ENCODE measurements at regions not wholly inside any gene's neighbourhood (a gene's known extent, or its start where the extent isn't known, plus 50 kb on each side); places are given as distances from the start of the nearest gene placed in this dataset.
A peak's percentile ranks its signal among the peaks of the same experiment; 100 is the strongest.

- DNase-seq (ENCODE audit: low spot score) (no peak), ATAC-seq (no peak)
- no peaks in the 10 kb centered on the region for H3K9me3 Mint-ChIP-seq
- no peaks in the 10 kb centered on the region for H3K4me1 Mint-ChIP-seq (ENCODE audit: low read depth in 2 of 2)
- H3K27me3 Mint-ChIP-seq, result peaks cover 0 to 8% of the 10 kb centered on the region in 2 donors
- H3K36me3 Mint-ChIP-seq, result no peaks in the 10 kb centered on the region
- no peak overlapping the region for H3K27ac Mint-ChIP-seq
- H3K4me3 Mint-ChIP-seq, result no peak overlapping the region
Observed at GRCh38 chr9:84478996-84479395, 138.4 kb upstream of the SLC28A3 start.

- ATAC-seq, result no peak
- Mint-ChIP-seq H3K4me3 (no peak overlapping the region), H3K9me3 (no peaks in the 10 kb centered on the region), H3K27me3 (peaks cover 0 to 8% of the 10 kb centered on the region in 2 donors), H3K27ac (no peak overlapping the region), H3K36me3 (no peaks in the 10 kb centered on the region), H3K4me1 (ENCODE audit: low read depth in 2 of 2) (no peaks in the 10 kb centered on the region)
- DNase-seq (ENCODE audit: low spot score), result no peak
Observed at GRCh38 chr9:84480071-84480470, 139.5 kb upstream of the SLC28A3 start.

DNA sequence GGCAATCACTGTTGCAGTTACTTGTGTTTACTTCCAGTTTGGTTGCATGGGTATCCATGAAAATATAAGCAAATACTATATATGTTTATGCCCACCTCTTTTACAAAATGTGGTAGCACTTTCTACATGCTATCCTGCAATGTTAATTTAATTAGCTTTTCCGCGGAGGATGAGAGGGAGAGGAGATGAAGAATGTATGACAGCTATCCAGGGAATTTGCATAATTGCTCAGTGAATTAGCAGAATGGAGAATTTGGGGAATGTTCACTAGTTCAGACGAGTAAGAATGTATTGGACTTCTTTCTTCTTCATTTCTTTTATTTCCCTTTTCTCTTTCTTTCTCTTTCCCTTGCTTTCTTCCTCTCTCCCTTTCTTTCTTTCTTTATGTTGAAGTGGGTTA, 140.7 kb upstream of the SLC28A3 start:
- Mint-ChIP-seq H3K4me1 (ENCODE audit: low read depth in 2 of 2) (no peaks in the 10 kb centered on the region), H3K27ac (no peak overlapping the region), H3K27me3 (peaks cover 7 to 12% of the 10 kb centered on the region in 2 donors), H3K4me3 (no peak overlapping the region), H3K9me3 (no peaks in the 10 kb centered on the region), H3K36me3 (no peaks in the 10 kb centered on the region)
- ATAC-seq, result no peak
- DNase-seq (ENCODE audit: low spot score), result no peak

DNA sequence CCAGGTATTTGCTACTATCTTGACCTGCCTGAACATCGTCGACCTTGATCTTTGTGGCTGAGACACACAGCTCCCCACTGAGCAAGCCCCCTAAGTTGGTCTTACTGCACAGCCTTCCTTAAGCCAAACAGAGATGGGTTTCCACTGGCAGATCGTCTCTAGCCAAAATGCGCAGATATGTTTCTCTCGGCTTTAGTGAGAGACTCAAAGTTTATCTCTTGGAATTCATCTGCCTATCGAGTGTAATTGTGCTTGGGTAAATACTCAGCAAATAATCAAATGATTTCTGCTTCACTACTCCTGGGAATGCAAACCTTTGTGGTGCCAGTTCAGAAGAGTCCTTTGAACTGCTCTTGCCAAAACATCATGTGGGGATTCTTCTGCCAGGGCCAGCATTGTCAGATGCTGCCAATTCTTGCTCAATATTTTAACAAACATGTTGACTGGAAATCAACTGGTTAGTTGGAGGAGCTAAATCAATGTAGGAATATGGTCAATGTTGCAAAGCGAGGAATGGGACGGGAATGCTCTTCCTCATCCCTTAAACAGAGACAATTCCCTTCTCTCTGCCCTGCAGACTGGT, 141.2 kb upstream of the SLC28A3 start:
- H3K36me3 Mint-ChIP-seq, result no peaks in the 10 kb centered on the region
- DNase-seq (ENCODE audit: low spot score) (no peak), ATAC-seq (no peak)
- H3K27me3 Mint-ChIP-seq, result peaks cover 7 to 12% of the 10 kb centered on the region in 2 donors
- no peaks in the 10 kb centered on the region for H3K4me1 Mint-ChIP-seq (ENCODE audit: low read depth in 2 of 2)
- H3K4me3 Mint-ChIP-seq, result no peak overlapping the region
- no peaks in the 10 kb centered on the region for H3K9me3 Mint-ChIP-seq
- no peak overlapping the region for H3K27ac Mint-ChIP-seq

DNA sequence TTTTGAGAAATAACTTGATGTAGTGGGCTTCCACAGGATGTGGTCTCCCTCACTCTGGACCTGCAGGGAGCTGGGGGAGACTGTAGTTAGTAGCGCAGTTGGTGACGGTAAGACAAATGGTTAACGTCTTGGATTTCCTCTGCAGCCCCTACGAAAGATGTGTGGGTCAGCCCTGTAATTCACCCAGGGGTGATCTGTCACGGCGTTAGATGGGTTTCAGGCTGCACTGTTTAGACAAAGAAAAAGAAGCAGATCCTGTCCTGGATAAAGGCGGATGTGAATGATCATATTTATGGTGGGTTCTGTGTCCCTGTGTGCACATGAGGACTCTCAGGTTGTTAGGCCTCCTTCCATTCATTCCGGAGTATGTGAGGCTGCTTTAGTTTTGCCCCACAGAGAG, 142.0 kb upstream of the SLC28A3 start:
- no peaks in the 10 kb centered on the region for H3K4me1 Mint-ChIP-seq (ENCODE audit: low read depth in 2 of 2)
- no peaks in the 10 kb centered on the region for H3K9me3 Mint-ChIP-seq
- no peak for ATAC-seq

DNA sequence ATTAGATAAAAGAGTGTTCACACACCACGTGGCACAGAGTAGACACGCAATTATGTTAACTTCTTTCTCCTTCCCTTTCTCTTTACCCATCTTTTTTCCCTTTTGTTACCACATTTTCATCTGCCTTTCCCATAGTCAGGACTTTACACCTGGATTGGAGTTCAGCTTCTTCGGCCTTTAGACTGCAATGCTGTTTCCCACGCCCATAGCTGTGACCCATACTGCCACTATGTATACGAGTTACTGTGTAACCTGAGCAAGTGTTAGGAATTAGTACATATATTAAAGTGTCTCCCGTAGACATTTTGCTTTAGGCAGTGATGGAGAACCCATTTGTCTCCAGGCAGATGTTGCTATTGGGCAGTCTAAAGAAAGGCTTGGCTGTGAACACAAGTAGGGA, 143.6 kb upstream of the SLC28A3 start:
- DNase-seq (ENCODE audit: low spot score) (no peak), ATAC-seq (no peak)
- H3K9me3 Mint-ChIP-seq, result no peaks in the 10 kb centered on the region
- no peaks in the 10 kb centered on the region for H3K4me1 Mint-ChIP-seq (ENCODE audit: low read depth in 2 of 2)
- H3K27ac Mint-ChIP-seq, result no peak overlapping the region
- H3K27me3 Mint-ChIP-seq, result peaks cover 12 to 14% of the 10 kb centered on the region in 2 donors
- H3K36me3 Mint-ChIP-seq, result peaks cover 2% of the 10 kb centered on the region
- no peak overlapping the region for H3K4me3 Mint-ChIP-seq

More for the DNA sequence above, 142.0 kb upstream of the SLC28A3 start:
- no peak overlapping the region for H3K4me3 Mint-ChIP-seq
- no peak overlapping the region for H3K27ac Mint-ChIP-seq
- DNase-seq (ENCODE audit: low spot score), result no peak
- H3K27me3 Mint-ChIP-seq, result peaks cover 7 to 12% of the 10 kb centered on the region in 2 donors
- no peaks in the 10 kb centered on the region for H3K36me3 Mint-ChIP-seq

GRCh38 chr9:84485539-84485938, 145.0 kb upstream of the SLC28A3 start:
- no peak overlapping the region for H3K4me3 Mint-ChIP-seq
- H3K9me3 Mint-ChIP-seq, result no peaks in the 10 kb centered on the region
- no peak overlapping the region for H3K27ac Mint-ChIP-seq
- H3K27me3 Mint-ChIP-seq, result peaks cover 16 to 17% of the 10 kb centered on the region in 2 donors
- H3K4me1 Mint-ChIP-seq (ENCODE audit: low read depth in 2 of 2), result no peaks in the 10 kb centered on the region
- DNase-seq (ENCODE audit: low spot score) (no peak), ATAC-seq (no peak)
- H3K36me3 Mint-ChIP-seq, result peaks cover 6% of the 10 kb centered on the region

DNA sequence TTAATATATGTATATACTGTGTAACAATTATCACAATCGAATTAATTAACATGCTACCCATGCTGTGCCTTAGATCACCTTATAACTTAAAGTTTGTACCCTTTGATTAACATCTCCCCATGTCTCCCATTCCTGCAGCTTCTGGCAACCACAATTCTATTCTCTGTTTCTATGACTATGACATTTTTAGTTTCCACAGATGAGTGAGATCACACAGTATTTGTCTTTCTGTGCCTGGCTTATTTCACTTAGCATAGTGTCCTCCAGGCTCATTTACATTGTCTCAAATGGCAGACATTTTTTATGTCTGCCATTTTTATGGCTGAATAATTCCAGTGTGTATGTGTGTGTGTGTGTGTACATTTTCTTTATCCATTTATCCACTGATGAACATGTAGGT, 146.1 kb upstream of the SLC28A3 start:
- no peak overlapping the region for H3K4me3 Mint-ChIP-seq
- H3K27me3 Mint-ChIP-seq, result peaks cover 16 to 21% of the 10 kb centered on the region in 2 donors
- peaks cover 6% of the 10 kb centered on the region for H3K36me3 Mint-ChIP-seq
- no peaks in the 10 kb centered on the region for H3K4me1 Mint-ChIP-seq (ENCODE audit: low read depth in 2 of 2)
- no peak for ATAC-seq
- H3K27ac Mint-ChIP-seq, result no peak overlapping the region
- no peak for DNase-seq (ENCODE audit: low spot score)
- no peaks in the 10 kb centered on the region for H3K9me3 Mint-ChIP-seq

DNA sequence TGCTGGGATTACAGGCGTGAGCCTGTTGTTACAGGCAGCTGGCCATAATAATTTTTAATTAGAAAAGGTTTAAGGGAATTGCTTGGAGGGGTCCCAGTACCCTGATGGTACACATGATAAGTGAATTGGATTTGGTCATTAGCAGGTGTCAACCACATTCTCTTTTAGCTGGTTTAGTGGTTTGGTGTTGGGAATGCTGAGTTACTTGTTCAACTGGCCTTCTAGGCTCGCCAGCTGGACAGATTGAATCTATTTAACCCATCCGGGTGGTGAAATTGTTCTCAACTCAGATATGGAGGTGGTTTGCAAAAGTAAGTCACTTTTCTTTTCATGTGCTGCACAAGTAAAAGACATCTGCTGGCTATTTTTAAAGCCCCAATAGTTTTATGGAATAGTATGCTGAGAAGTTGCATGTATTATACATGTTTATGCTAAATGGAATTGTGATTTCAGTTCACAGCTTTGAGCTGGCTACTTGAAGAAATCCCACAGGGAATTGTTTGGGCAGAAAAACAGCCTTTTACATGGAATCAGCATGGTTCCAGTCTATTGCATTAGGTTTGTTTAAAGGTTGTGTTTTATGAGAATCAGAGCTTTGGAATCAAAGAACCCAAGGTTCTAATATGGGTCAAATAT, 149.8 kb upstream of the SLC28A3 start:
- no peak overlapping the region for H3K27ac Mint-ChIP-seq
- H3K4me1 Mint-ChIP-seq (ENCODE audit: low read depth in 2 of 2), result peaks cover 0 to 2% of the 10 kb centered on the region in 2 donors
- H3K4me3 Mint-ChIP-seq, result no peak overlapping the region
- ATAC-seq (no peak), DNase-seq (ENCODE audit: low spot score) (no peak)
- peaks cover 16 to 17% of the 10 kb centered on the region in 2 donors for H3K27me3 Mint-ChIP-seq
- H3K9me3 Mint-ChIP-seq, result no peaks in the 10 kb centered on the region
- peaks cover 6% of the 10 kb centered on the region for H3K36me3 Mint-ChIP-seq

DNA sequence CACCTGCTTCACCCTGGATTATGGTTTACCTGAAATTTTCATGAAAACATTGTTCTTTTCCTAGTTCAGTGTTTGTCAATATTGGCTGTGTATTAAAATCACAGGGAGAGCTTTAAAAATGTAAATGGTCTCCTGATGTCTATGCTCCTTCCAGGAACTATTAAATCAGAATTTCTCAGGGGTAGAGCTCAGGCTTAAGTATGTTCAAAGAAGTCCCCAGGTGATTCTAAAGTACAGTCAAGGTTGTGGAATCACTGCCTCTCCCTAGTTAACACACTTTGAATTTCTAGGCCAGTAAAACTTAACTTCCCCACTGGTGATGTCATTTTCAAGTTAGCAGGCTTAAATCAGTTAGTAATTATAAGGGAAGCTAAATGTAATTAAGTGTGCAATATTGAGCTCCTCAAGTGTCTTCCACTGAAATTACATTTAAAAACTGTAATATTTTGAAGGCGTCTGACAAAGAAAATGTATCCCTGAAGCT, 150.3 kb upstream of the SLC28A3 start:
- no peak overlapping the region for H3K4me3 Mint-ChIP-seq

DNA sequence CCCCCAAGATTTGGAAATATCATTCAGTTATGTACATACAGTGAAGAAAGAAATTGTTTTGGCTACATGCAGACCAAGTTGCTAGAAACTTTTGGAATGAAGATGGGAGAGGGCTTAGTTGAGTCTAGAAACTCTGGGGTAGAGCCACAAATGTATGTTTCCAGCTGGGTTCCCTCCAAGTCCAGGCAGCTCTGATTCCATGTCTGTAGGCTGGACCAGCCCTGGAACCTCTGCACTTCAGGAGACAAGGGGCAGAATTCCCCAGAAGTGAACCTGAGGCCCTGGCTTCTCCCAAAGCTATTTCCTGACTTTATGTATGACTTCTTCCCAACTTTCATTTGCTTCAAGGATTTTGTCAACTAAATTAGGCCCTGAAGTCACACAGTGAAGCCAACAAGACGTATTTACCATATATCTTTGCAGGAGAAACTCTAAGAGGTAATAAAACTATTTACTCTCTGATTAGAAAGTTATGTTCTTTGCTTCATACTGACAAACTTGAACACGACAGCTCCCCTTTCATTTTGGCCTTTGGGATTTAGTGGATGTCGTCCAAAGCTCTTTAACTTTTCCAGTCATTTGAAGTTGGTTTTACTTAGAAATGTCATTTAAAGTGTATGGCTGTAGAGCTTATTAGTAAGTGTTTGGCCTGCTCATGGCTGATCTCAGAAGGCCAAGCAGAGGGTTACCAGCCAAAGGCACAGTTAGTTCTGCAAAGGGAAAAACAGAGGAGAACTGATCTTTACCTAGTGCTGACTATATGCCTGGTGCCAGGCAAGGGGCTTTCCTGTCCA, 152.0 kb upstream of the SLC28A3 start:
- DNase-seq (ENCODE audit: low spot score), result no peak
- no peak overlapping the region for H3K4me3 Mint-ChIP-seq
- H3K27ac Mint-ChIP-seq, result no peak overlapping the region
- ATAC-seq, result no peak
- H3K36me3 Mint-ChIP-seq, result peaks cover 6% of the 10 kb centered on the region
- peaks cover 0 to 2% of the 10 kb centered on the region in 2 donors for H3K4me1 Mint-ChIP-seq (ENCODE audit: low read depth in 2 of 2)
- no peaks in the 10 kb centered on the region for H3K9me3 Mint-ChIP-seq
- H3K27me3 Mint-ChIP-seq, result peaks cover 9 to 14% of the 10 kb centered on the region in 2 donors

More for the DNA sequence above, 150.3 kb upstream of the SLC28A3 start:
- Mint-ChIP-seq H3K27me3 (peaks cover 12 to 16% of the 10 kb centered on the region in 2 donors), H3K4me1 (ENCODE audit: low read depth in 2 of 2) (peaks cover 0 to 2% of the 10 kb centered on the region in 2 donors), H3K27ac (no peak overlapping the region), H3K36me3 (peaks cover 6% of the 10 kb centered on the region), H3K9me3 (no peaks in the 10 kb centered on the region)
- ATAC-seq (no peak), DNase-seq (ENCODE audit: low spot score) (no peak)

DNA sequence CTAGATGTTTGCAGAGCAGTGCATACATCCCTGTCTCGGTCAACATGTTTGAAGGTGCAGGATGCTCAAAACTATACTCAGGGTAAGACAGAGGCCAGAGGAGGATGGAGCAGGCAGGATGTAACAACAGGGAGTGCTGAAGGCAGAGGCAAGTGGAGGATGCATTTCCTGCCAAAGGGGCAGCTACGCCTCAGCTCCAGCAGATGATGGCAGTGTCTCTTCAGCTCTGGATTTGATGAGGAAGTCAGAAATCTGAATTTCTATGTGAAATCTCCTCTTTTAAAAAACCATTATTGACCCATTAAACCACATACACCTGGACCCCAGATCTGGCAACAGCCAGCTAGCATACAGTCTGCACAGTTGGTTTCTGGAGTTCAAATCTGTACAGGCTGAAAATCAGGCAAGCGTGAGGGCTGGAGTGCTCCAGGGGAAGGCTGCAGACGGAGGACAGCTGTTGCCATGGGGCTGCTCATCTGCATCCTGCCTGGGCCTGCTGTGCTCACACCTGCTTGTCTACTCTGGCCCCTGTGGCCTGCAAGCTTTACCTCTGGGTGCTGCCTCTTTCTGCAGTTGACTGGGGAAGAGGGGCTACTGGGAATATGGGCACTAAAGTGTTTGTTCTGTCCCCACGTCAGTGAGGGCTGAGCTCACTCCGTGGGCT, 152.9 kb upstream of the SLC28A3 start:
- no peak for DNase-seq (ENCODE audit: low spot score)
- Mint-ChIP-seq H3K27ac (no peak overlapping the region), H3K36me3 (peaks cover 6% of the 10 kb centered on the region), H3K9me3 (no peaks in the 10 kb centered on the region), H3K4me3 (no peak overlapping the region), H3K4me1 (ENCODE audit: low read depth in 2 of 2) (peaks cover 0 to 2% of the 10 kb centered on the region in 2 donors), H3K27me3 (peaks cover 9 to 14% of the 10 kb centered on the region in 2 donors)
- peak; percentile 24 to 31 for ATAC-seq

- no peak for DNase-seq (ENCODE audit: low spot score)
- no peaks in the 10 kb centered on the region for H3K9me3 Mint-ChIP-seq
- no peak overlapping the region for H3K4me3 Mint-ChIP-seq
- peaks cover 9 to 13% of the 10 kb centered on the region in 2 donors for H3K4me1 Mint-ChIP-seq (ENCODE audit: low read depth in 2 of 2)
- peaks cover 0 to 5% of the 10 kb centered on the region in 2 donors for H3K27me3 Mint-ChIP-seq
- no peaks in the 10 kb centered on the region for H3K36me3 Mint-ChIP-seq
- peak in 1 of 2 donors; percentile 72 for ATAC-seq
- H3K27ac Mint-ChIP-seq, result no peak overlapping the region
Observed at GRCh38 chr9:84499969-84500582, 159.5 kb upstream of the SLC28A3 start.
